Loucy (cell line): ENCODE measurements at regions not wholly inside any gene's neighbourhood (a gene's known extent, or its start where the extent isn't known, plus 50 kb on each side); places are given as distances from the start of the nearest gene placed in this dataset.

Experiments
- H2AFZ ChIP-seq: fragments of 200-600 bp; sonication (generic); 2 replicates; pipeline ENCODE4 v1.6.0; 2016; ENCODE audit warnings: antibody characterized with exemption, mild to moderate bottlenecking, low read length, moderate library complexity
- H3F3A ChIP-seq: fragments of 200-600 bp; 2 replicates; pipeline ENCODE4 v1.6.0; 2016; ENCODE audit warnings: antibody characterized with exemption, low read depth, mild to moderate bottlenecking
- H3K27me3 ChIP-seq: fragments of 200-600 bp; sonication (generic); 2 replicates; pipeline ENCODE4 v1.6.1; 2014; ENCODE audit warnings: low read length, mild to moderate bottlenecking; ENCODE audit not compliant: insufficient read depth, poor library complexity, severe bottlenecking
- H3K36me3 ChIP-seq: fragments of 200-600 bp; sonication (generic); 2 replicates; pipeline ENCODE4 v1.6.1; 2016; ENCODE audit warnings: low read length; ENCODE audit not compliant: insufficient read depth
- H3K4me1 ChIP-seq: fragments of 200-600 bp; sonication (generic); 2 replicates; pipeline ENCODE4 v1.5.1; 2014; ENCODE audit warnings: low read length, mild to moderate bottlenecking; ENCODE audit not compliant: insufficient read depth, poor library complexity, severe bottlenecking
- H3K4me2 ChIP-seq: fragments of 200-600 bp; sonication (generic); 2 replicates; pipeline ENCODE4 v1.6.0; 2014; ENCODE audit warnings: antibody characterized with exemption, low read length, low read depth, mild to moderate bottlenecking; ENCODE audit not compliant: poor library complexity, severe bottlenecking
- H3K4me3 ChIP-seq: fragments of 200-600 bp; sonication (generic); 2 replicates; pipeline ENCODE4 v1.5.1; 2014; ENCODE audit warnings: low read length, mild to moderate bottlenecking, mixed read lengths; ENCODE audit not compliant: poor library complexity, severe bottlenecking
- H3K79me2 ChIP-seq: fragments of 200-600 bp; sonication (generic); 2 replicates; pipeline ENCODE4 v1.6.1; 2014; ENCODE audit warnings: low read length; ENCODE audit not compliant: insufficient read depth
- H3K9ac ChIP-seq: fragments of 200-600 bp; sonication (generic); 2 replicates; pipeline ENCODE4 v1.6.0; 2014; ENCODE audit warnings: mild to moderate bottlenecking, low read depth, low read length, moderate library complexity; ENCODE audit not compliant: poor library complexity, severe bottlenecking
- H3K9me2 ChIP-seq: fragments of 200-600 bp; sonication (generic); replicated peaks from 2 replicates; pipeline ENCODE4 v1.6.1; 2016; ENCODE audit warnings: low read depth, low read length, mixed read lengths
- H3K9me3 ChIP-seq: fragments of 200-600 bp; sonication (generic); 2 replicates; pipeline ENCODE4 v1.6.1; 2014; ENCODE audit warnings: mild to moderate bottlenecking, antibody characterized with exemption, low read length, low read depth; ENCODE audit not compliant: insufficient read depth
- H4K20me1 ChIP-seq: fragments of 200-600 bp; sonication (generic); 2 replicates; pipeline ENCODE4 v1.6.0; 2014; ENCODE audit warnings: antibody characterized with exemption, low read length, mild to moderate bottlenecking; ENCODE audit not compliant: insufficient read depth, poor library complexity, severe bottlenecking
- CTCF ChIP-seq: fragments of 200-600 bp; sonication (generic); conservative IDR thresholded peaks from 2 replicates; pipeline ENCODE4 v1.5.1; 2014; ENCODE audit warnings: mild to moderate bottlenecking, antibody characterized with exemption, low read length
- EZH2phosphoT487 ChIP-seq: fragments of 200-600 bp; IDR thresholded peaks from 2 replicates; pipeline ENCODE4 v1.6.1; 2018; ENCODE audit warnings: antibody characterized with exemption, mild to moderate bottlenecking, moderate library complexity, borderline replicate concordance

GRCh38 chr5:173837654-173838053 is 50.5 kb upstream of the CPEB4 start:
- no peaks in the 10 kb centered on the region for H3K9me2 ChIP-seq
- H3K9me3 ChIP-seq, result no peaks in the 10 kb centered on the region
- H3K79me2 ChIP-seq, result no peaks in the 10 kb centered on the region
- no peaks in the 10 kb centered on the region for H3K4me1 ChIP-seq
- H3K27me3 ChIP-seq, result no peaks in the 10 kb centered on the region
- H3K4me3 ChIP-seq, result no peak overlapping the region
- no peaks in the 10 kb centered on the region for H4K20me1 ChIP-seq
- H3K36me3 ChIP-seq, result no peaks in the 10 kb centered on the region
- no peak overlapping the region for H3K9ac ChIP-seq
- no peak for TF ChIP-seq CTCF
- TF ChIP-seq EZH2phosphoT487, result no peak
- no peaks in the 10 kb centered on the region for H3F3A ChIP-seq
- H3K4me2 ChIP-seq, result no peak overlapping the region
- H2AFZ ChIP-seq, result no peak overlapping the region
